H1 (cell line): ENCODE measurements at regions not wholly inside any gene's neighbourhood (a gene's known extent, or its start where the extent isn't known, plus 50 kb on each side); places are given as distances from the start of the nearest gene placed in this dataset.
A peak's percentile ranks its signal among the peaks of the same experiment; 100 is the strongest.

Experiments
- CTCF ChIA-PET: fragments of 300-600 bp; sonication (Branson Sonifier 250); formaldehyde crosslinking; loops from one replicate; lab custom pipeline; 2021; ENCODE audit not compliant: partially characterized antibody; lab: Charles Lee
- POLR2A ChIA-PET: fragments of 300-600 bp; sonication (Branson Sonifier 250); formaldehyde crosslinking; loops from one replicate; lab custom pipeline; 2021; ENCODE audit warnings: inconsistent platforms; ENCODE audit not compliant: partially characterized antibody; lab: Charles Lee
- DNase-seq, 2 experiments: peaks; one replicate each; pipeline versions ENCODE4 v3.0.0 to v3.0.0-alpha.2; 2010 to 2022; ENCODE audit warnings: low spot score in 2 of 2, low read depth in 1 of 2, mixed read lengths in 1 of 2
- FAIRE-seq: peaks from 2 replicates; lab custom pipeline; 2011; peaks lifted over from hg19 to GRCh38; lab: Jason Lieb, UNC
- H2AFZ ChIP-seq: 2 replicates; pipeline ENCODE4 v1.8.1; 2012; ENCODE audit warnings: low read length, inconsistent platforms
- H2AK5ac ChIP-seq: 2 replicates; pipeline ENCODE4 v1.6.1; 2013; ENCODE audit warnings: low read depth, low read length
- H2BK120ac ChIP-seq: replicated peaks from 2 replicates; pipeline ENCODE3; 2013; ENCODE audit warnings: low read depth, low read length, inconsistent platforms
- H2BK12ac ChIP-seq: 2 replicates; pipeline ENCODE4 v1.6.1; 2013; ENCODE audit warnings: low read depth, low read length
- H2BK15ac ChIP-seq: 2 replicates; pipeline ENCODE4 v1.6.1; 2013; ENCODE audit warnings: low read length
- H2BK20ac ChIP-seq: 2 replicates; pipeline ENCODE4 v1.6.1; 2013; ENCODE audit warnings: low read length
- H2BK5ac ChIP-seq: 2 replicates; pipeline ENCODE4 v1.6.1; 2013; ENCODE audit warnings: low read depth, low read length
- H3K14ac ChIP-seq: 2 replicates; pipeline ENCODE4 v1.6.1; 2013; ENCODE audit warnings: inconsistent platforms; ENCODE audit not compliant: insufficient read length
- H3K18ac ChIP-seq: 2 replicates; pipeline ENCODE4 v1.6.1; 2013; ENCODE audit warnings: low read length; ENCODE audit errors: extremely low read depth
- H3K23ac ChIP-seq: 2 replicates; pipeline ENCODE4 v1.6.1; 2013; ENCODE audit warnings: inconsistent platforms; ENCODE audit not compliant: insufficient read length
- H3K23me2 ChIP-seq: 2 replicates; pipeline ENCODE4 v1.6.1; 2013; ENCODE audit warnings: low read depth, low read length
- H3K27ac ChIP-seq: 2 replicates; pipeline ENCODE4 v1.6.1; 2011; ENCODE audit warnings: low read depth, low read length, inconsistent platforms
- H3K27me3 ChIP-seq, 4 experiments: replicated peaks in 1 of 4; 1 replicate in 1 of 4; 2 replicates in 3 of 4; pipeline versions ENCODE4 v1.6.1 to v1.8.1; 2011 to 2013; ENCODE audit warnings: low read length in 3 of 4, mild to moderate bottlenecking in 3 of 4, inconsistent platforms in 2 of 4, mixed read lengths in 2 of 4, moderate library complexity in 1 of 4; ENCODE audit not compliant: control insufficient read depth in 3 of 4, insufficient read depth in 3 of 4; ENCODE audit errors: extremely low read depth in 1 of 4
- H3K36me3 ChIP-seq, 4 experiments: 2 replicates each; pipeline versions ENCODE4 v1.6.1 to v1.8.1; 2011 to 2013; ENCODE audit warnings: mild to moderate bottlenecking in 4 of 4, low read length in 3 of 4, moderate library complexity in 2 of 4, control low read depth in 1 of 4, inconsistent platforms in 1 of 4; ENCODE audit not compliant: insufficient read depth in 4 of 4, control insufficient read depth in 2 of 4
- H3K4ac ChIP-seq: replicated peaks from 2 replicates; pipeline ENCODE3; 2013; ENCODE audit warnings: low read length, low read depth, mixed read lengths, inconsistent platforms; ENCODE audit not compliant: insufficient read length
- H3K4me1 ChIP-seq, 4 experiments: replicated peaks in 1 of 4; 1 replicate in 1 of 4; 2 replicates in 3 of 4; pipeline versions ENCODE4 v1.6.1 to v1.8.1; 2011 to 2013; ENCODE audit warnings: low read length in 3 of 4, inconsistent platforms in 2 of 4, mixed read lengths in 1 of 4; ENCODE audit not compliant: insufficient read depth in 4 of 4, control insufficient read depth in 3 of 4
- H3K4me2 ChIP-seq, 2 experiments: 2 replicates each; pipeline versions ENCODE4 v1.6.1 to v1.8.1; 2011 to 2013; ENCODE audit warnings: low read depth in 2 of 2, low read length in 2 of 2, control low read depth in 1 of 2, inconsistent platforms in 1 of 2, mild to moderate bottlenecking in 1 of 2; ENCODE audit not compliant: insufficient read depth in 1 of 2
- H3K4me3 ChIP-seq, 4 experiments: fragments of 200-600, 300-600 bp in 1 of 4; sonication (generic), shearing (Covaris generic), sonication (Bioruptor Twin) in 1 of 4; 2 replicates each; pipeline versions ENCODE4 v1.5.1 to v1.8.1; 2011 to 2016; ENCODE audit warnings: low read length in 4 of 4, low read depth in 3 of 4, control low read depth in 2 of 4, inconsistent platforms in 2 of 4, mild to moderate bottlenecking in 2 of 4, mixed read lengths in 1 of 4, moderate library complexity in 1 of 4; ENCODE audit not compliant: insufficient read depth in 2 of 4; ENCODE audit errors: extremely low read depth in 1 of 4
- H3K56ac ChIP-seq: replicated peaks from 2 replicates; pipeline ENCODE3; 2013; ENCODE audit warnings: low read depth, mild to moderate bottlenecking, mixed read lengths, low read length, inconsistent platforms; ENCODE audit not compliant: insufficient read length
- H3K79me1 ChIP-seq: 2 replicates; pipeline ENCODE4 v1.6.1; 2013; ENCODE audit warnings: low read depth, low read length, control low read depth
- H3K79me2 ChIP-seq, 2 experiments: 2 replicates each; pipeline versions ENCODE4 v1.6.1 to v1.8.1; 2012 to 2013; ENCODE audit warnings: low read length in 2 of 2, mild to moderate bottlenecking in 2 of 2, inconsistent platforms in 1 of 2; ENCODE audit not compliant: insufficient read depth in 2 of 2, control insufficient read depth in 1 of 2
- H3K9ac ChIP-seq, 4 experiments: replicated peaks in 1 of 4; 1 replicate in 1 of 4; 2 replicates in 3 of 4; pipeline versions ENCODE4 v1.6.1 to v1.8.1; 2011 to 2013; ENCODE audit warnings: low read depth in 3 of 4, low read length in 3 of 4, control low read depth in 2 of 4, mild to moderate bottlenecking in 2 of 4, moderate library complexity in 2 of 4, inconsistent platforms in 1 of 4; ENCODE audit errors: extremely low read depth in 1 of 4
- H3K9me3 ChIP-seq, 2 experiments: 2 replicates each; pipeline versions ENCODE4 v1.6.1 to v1.8.1; 2012 to 2013; ENCODE audit warnings: mild to moderate bottlenecking in 2 of 2, moderate library complexity in 2 of 2, control low read depth in 1 of 2, inconsistent platforms in 1 of 2, low read depth in 1 of 2, low read length in 1 of 2, mixed read lengths in 1 of 2; ENCODE audit not compliant: insufficient read depth in 2 of 2
- H4K20me1 ChIP-seq, 2 experiments: replicated peaks in 1 of 2; 2 replicates each; pipeline versions ENCODE3 to v1.8.1; 2011 to 2013; ENCODE audit warnings: inconsistent platforms in 2 of 2, low read length in 2 of 2, mild to moderate bottlenecking in 1 of 2; ENCODE audit not compliant: insufficient read depth in 2 of 2, control insufficient read depth in 1 of 2
- H4K5ac ChIP-seq: 2 replicates; pipeline ENCODE4 v1.6.1; 2013; ENCODE audit warnings: low read length, low read depth, mixed read lengths, inconsistent platforms; ENCODE audit not compliant: insufficient read length
- H4K8ac ChIP-seq: 2 replicates; pipeline ENCODE4 v1.8.0; 2013; ENCODE audit warnings: mild to moderate bottlenecking, moderate library complexity, low read length, inconsistent platforms; ENCODE audit not compliant: insufficient read depth; ENCODE audit errors: extremely low read depth
- H4K91ac ChIP-seq: replicated peaks from 2 replicates; pipeline ENCODE3; 2013; ENCODE audit warnings: low read length, mixed read lengths, inconsistent platforms; ENCODE audit not compliant: insufficient read length
- ASH2L ChIP-seq: fragments of 200-600, 300-600 bp; sonication (generic); IDR thresholded peaks from one replicate; pipeline ENCODE4 v1.7.1; 2017; ENCODE audit warnings: low read length
- HDAC6 ChIP-seq: IDR thresholded peaks from one replicate; pipeline ENCODE4 v1.7.1; 2012; ENCODE audit warnings: low read depth, mild to moderate bottlenecking, inconsistent platforms, low read length, moderate library complexity
- JUND ChIP-seq: IDR thresholded peaks from 2 replicates; pipeline ENCODE4 v1.6.1; 2011; ENCODE audit warnings: mild to moderate bottlenecking, improper control_type of control experiment, low read length
- KDM1A ChIP-seq: fragments of 200-600, 300-600 bp; sonication (generic); IDR thresholded peaks from 2 replicates; pipeline ENCODE4 v1.7.1; 2016; ENCODE audit warnings: mild to moderate bottlenecking, low read length, borderline replicate concordance
- KDM4A ChIP-seq: IDR thresholded peaks from one replicate; pipeline ENCODE4 v1.7.1; 2012; ENCODE audit warnings: low read depth, mild to moderate bottlenecking, moderate library complexity, low read length, inconsistent platforms; ENCODE audit not compliant: severe bottlenecking
- NRF1 ChIP-seq: IDR thresholded peaks from 2 replicates; pipeline ENCODE4 v1.6.1; 2011; ENCODE audit warnings: mild to moderate bottlenecking, low read depth, low read length, improper control_type of control experiment
- POLR2A ChIP-seq, 2 experiments: IDR thresholded peaks; 1 replicate in 1 of 2; 2 replicates in 1 of 2; pipeline ENCODE4 v1.6.1; 2011; ENCODE audit warnings: low read depth in 2 of 2, low read length in 2 of 2, mild to moderate bottlenecking in 2 of 2; ENCODE audit errors: control extremely low read depth in 1 of 2
- SUZ12 ChIP-seq: fragments of 200-600 bp; sonication (generic); IDR thresholded peaks from 2 replicates; pipeline ENCODE4 v1.6.1; 2012; ENCODE audit warnings: mild to moderate bottlenecking, inconsistent platforms, low read length, moderate library complexity, mixed read lengths
- TAF1 ChIP-seq: IDR thresholded peaks from 2 replicates; pipeline ENCODE4 v1.6.1; 2011; ENCODE audit warnings: mild to moderate bottlenecking, low read depth, low read length
- TEAD4 ChIP-seq: IDR thresholded peaks from 2 replicates; pipeline ENCODE4 v1.6.1; 2012; ENCODE audit warnings: low read depth, low read length, inconsistent platforms, mixed read lengths
- YY1 ChIP-seq: IDR thresholded peaks from 2 replicates; pipeline ENCODE4 v1.6.1; 2011; ENCODE audit warnings: low read depth, mild to moderate bottlenecking, low read length
- WGBS, 2 experiments: shearing (Covaris generic) in 1 of 2; methylation state at CpG; one replicate each; pipeline versions ENCODE4 v1.1.6 to v1.1.7; 2013 to 2015; ENCODE audit warnings: low lambda C conversion rate in 2 of 2, mixed read lengths in 2 of 2, inconsistent platforms in 1 of 2, low coverage in 1 of 2, missing lambda C conversion rate in 1 of 2; ENCODE audit not compliant: insufficient replicate concordance in 2 of 2, insufficient coverage in 1 of 2, insufficient read length in 1 of 2; ENCODE audit errors: extremely low coverage in 1 of 2, missing lambda C conversion rate in 1 of 2; 5-methylcytosine and 5-hydroxymethylcytosine counted together
- TF ChIP-seq, protein P1 (sequence below): IDR thresholded peaks from 2 replicates; pipeline ENCODE4 v1.6.1; 2012; ENCODE audit warnings: low read length, inconsistent platforms

DNA sequence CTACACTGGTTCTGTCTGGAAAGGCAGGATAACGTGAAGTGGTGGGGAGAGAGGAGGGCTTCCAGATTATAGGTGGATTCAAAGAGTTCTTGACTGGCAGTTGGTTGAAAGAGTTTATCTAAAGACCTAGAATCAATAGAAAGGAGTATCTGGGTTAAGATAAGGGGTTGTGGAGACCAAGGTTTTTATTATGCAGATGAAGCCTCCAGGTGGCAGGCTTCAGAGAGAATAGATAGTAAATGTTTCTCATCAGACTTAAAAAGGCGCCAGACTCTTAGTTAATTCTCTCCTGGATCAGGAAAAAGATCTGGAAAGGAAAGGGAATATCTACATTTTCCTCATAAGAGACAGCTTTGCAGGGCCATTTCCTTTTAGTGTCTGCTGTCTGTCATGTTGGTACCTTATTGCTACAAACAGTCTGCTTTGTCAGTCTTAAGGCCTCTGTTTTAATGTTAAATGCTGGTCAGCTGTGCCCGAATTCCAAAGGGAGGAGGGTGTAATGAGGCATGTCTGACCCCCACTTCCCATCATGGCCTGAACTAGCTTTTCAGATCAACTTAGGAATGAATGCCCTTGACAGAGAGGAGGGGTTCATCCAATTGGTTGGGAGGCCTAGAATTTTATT is 401.3 kb downstream of the FUT8 start:
- H3K4me1 ChIP-seq, result peaks cover 0 to 5% (median 3%) of the 10 kb centered on the region in 4 experiments; a peak in 3 of 7 replicates
- peak; percentile 79 for FAIRE-seq
- H3K79me2 ChIP-seq, result no peaks in the 10 kb centered on the region; a peak in 1 of 4 replicates
- H3K4me3 ChIP-seq, result peak overlapping the region in 1 of 4 experiments; percentile 16; a peak in 1 of 8 replicates
- no peak overlapping the region for H4K91ac ChIP-seq
- no peaks in the 10 kb centered on the region; a peak in 1 of 8 replicates for H3K36me3 ChIP-seq
- peak overlapping the region; percentile 51; the same call in 1 of the 2 replicates for H2BK20ac ChIP-seq
- no peak overlapping the region for H2AK5ac ChIP-seq
- no peak overlapping the region for H2BK12ac ChIP-seq
- H4K5ac ChIP-seq, result no peak overlapping the region
- H3K4me2 ChIP-seq, result peak overlapping the region in 1 of 2 experiments; percentile 32
- H3K56ac ChIP-seq, result no peak overlapping the region
- H4K20me1 ChIP-seq, result peaks cover 0 to 9% of the 10 kb centered on the region in 2 experiments
- H2BK15ac ChIP-seq, result no peak overlapping the region
- no peak overlapping the region for H3K14ac ChIP-seq
- H2BK120ac ChIP-seq, result no peak overlapping the region
- H3K9ac ChIP-seq, result no peak overlapping the region
- H3K4ac ChIP-seq, result no peak overlapping the region
- H2AFZ ChIP-seq, result no peak overlapping the region
- peak overlapping the region; percentile 66; the same call in 1 of the 2 replicates for H2BK5ac ChIP-seq
- no peak overlapping the region for H4K8ac ChIP-seq
- DNase-seq, result peak in 1 of 2 experiments; percentile 50
- H3K79me1 ChIP-seq, result peaks cover 5% of the 10 kb centered on the region; the same call in 1 of the 2 replicates
- H3K18ac ChIP-seq, result no peak overlapping the region
- 0 out of 2 replicates have a peak overlapping the region, but pooled peaks have one; percentile 45 for H3K27ac ChIP-seq
- POLR2A ChIA-PET, result interaction anchor here (1.2 kb wide), 1 partner anchor 11 kb away, joined by 4 read pairs; no protein-coding TSS in a partner anchor
- WGBS, 2 experiments, result 17% methylated on average over 3 of the region's 3 CpGs; no CpG with 5 or more reads in 1 of the 2 experiments
- H3K27me3 ChIP-seq, result no peaks in the 10 kb centered on the region
- H3K9me3 ChIP-seq, result no peaks in the 10 kb centered on the region
- no peak overlapping the region for H3K23ac ChIP-seq
- CTCF ChIA-PET, result interaction anchor here (0.9 to 6.7 kb wide), 3 partner anchors 10 to 147 kb away, joined by 3 to 43 read pairs (median 4); no protein-coding TSS in a partner anchor
- H3K23me2 ChIP-seq, result peaks cover 17% of the 10 kb centered on the region
- TF ChIP-seq NRF1, result no peak
- TF ChIP-seq KDM1A, result no peak
- no peak for TF ChIP-seq JUND
- no peak for TF ChIP-seq TAF1
- TF ChIP-seq YY1, result no peak
- peak; percentile 94 for TF ChIP-seq TEAD4
- TF ChIP-seq, protein P1, sequence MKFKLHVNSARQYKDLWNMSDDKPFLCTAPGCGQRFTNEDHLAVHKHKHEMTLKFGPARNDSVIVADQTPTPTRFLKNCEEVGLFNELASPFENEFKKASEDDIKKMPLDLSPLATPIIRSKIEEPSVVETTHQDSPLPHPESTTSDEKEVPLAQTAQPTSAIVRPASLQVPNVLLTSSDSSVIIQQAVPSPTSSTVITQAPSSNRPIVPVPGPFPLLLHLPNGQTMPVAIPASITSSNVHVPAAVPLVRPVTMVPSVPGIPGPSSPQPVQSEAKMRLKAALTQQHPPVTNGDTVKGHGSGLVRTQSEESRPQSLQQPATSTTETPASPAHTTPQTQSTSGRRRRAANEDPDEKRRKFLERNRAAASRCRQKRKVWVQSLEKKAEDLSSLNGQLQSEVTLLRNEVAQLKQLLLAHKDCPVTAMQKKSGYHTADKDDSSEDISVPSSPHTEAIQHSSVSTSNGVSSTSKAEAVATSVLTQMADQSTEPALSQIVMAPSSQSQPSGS, result no peak
- TF ChIP-seq KDM4A, result no peak
- no peak for TF ChIP-seq HDAC6
- TF ChIP-seq POLR2A (IDR thresholded peaks at IDR 0.05; ENCODE audit: control extremely low read depth in 1 of 2, low read depth in 2 of 2, low read length in 2 of 2), result no peak
- no peak for TF ChIP-seq SUZ12
- peak; percentile 51 for TF ChIP-seq ASH2L
